Fibroblast of the aortic adventitia (primary cell): ENCODE measurements at regions not wholly inside any gene's neighbourhood (a gene's known extent, or its start where the extent isn't known, plus 50 kb on each side); places are given as distances from the start of the nearest gene placed in this dataset.

Experiments used
- DNase-seq: peaks from one replicate; pipeline ENCODE4 v3.0.0-alpha.2; 2010; ENCODE audit warnings: low read depth
- H3K4me3 ChIP-seq: 2 replicates; pipeline ENCODE4 v1.5.1; 2011; ENCODE audit warnings: low read depth, mild to moderate bottlenecking, control low read depth, low read length, moderate library complexity
- TF ChIP-seq, protein P1 (sequence below): IDR thresholded peaks from 2 replicates; pipeline ENCODE4 v1.5.1; 2011; ENCODE audit warnings: mild to moderate bottlenecking, low read length, control low read depth, inconsistent platforms; ENCODE audit not compliant: insufficient read depth

- no peak overlapping the region for H3K4me3 ChIP-seq
- TF ChIP-seq, protein P1, sequence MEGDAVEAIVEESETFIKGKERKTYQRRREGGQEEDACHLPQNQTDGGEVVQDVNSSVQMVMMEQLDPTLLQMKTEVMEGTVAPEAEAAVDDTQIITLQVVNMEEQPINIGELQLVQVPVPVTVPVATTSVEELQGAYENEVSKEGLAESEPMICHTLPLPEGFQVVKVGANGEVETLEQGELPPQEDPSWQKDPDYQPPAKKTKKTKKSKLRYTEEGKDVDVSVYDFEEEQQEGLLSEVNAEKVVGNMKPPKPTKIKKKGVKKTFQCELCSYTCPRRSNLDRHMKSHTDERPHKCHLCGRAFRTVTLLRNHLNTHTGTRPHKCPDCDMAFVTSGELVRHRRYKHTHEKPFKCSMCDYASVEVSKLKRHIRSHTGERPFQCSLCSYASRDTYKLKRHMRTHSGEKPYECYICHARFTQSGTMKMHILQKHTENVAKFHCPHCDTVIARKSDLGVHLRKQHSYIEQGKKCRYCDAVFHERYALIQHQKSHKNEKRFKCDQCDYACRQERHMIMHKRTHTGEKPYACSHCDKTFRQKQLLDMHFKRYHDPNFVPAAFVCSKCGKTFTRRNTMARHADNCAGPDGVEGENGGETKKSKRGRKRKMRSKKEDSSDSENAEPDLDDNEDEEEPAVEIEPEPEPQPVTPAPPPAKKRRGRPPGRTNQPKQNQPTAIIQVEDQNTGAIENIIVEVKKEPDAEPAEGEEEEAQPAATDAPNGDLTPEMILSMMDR = no peak
- DNase-seq = peak; percentile 56
Measured at GRCh38 chr14:59013672-59014298, 174.7 kb upstream of the DAAM1 start.

GRCh38 chr14:59015482-59015881 lies 173.0 kb upstream of the DAAM1 start:
- H3K4me3 ChIP-seq = no peak overlapping the region
- no peak for DNase-seq
- TF ChIP-seq, protein P1 = no peak

DNA sequence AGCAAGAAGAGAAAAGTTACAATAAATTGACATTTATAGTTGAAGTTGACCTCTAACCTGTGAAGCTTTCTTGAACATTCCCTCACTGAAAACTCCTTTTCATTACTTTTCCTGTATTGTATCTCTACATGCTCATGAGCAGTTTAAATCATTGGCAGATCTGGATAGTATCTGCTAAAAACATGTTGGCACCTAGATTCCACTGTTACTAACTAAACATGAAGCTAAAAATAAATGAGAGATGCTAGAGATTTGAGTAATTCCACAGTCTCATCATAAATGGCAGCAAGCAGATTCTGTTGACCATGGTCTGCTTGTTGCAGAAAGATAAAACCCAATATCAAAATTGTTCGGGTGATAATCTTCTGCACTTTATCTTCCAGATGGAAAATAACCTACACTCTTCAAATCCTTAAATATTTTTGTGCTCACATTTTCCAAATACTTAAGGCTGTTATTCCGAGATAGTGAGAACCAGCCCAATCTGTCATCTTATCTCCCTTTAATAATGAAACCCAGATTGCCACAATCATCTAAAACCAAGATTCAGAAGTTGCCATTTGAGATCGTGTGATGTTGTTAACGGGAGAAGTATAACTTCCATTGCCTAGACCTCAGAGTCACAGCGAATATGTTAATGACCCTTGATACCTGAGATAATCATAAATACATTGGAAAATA lies 171.0 kb upstream of the DAAM1 start:
- peak; percentile 79 for DNase-seq
- TF ChIP-seq, protein P1 = no peak
- no peak overlapping the region for H3K4me3 ChIP-seq

GRCh38 chr14:59018460-59018859 lies 170.0 kb upstream of the DAAM1 start:
- TF ChIP-seq, protein P1 = no peak
- no peak overlapping the region for H3K4me3 ChIP-seq

DNA sequence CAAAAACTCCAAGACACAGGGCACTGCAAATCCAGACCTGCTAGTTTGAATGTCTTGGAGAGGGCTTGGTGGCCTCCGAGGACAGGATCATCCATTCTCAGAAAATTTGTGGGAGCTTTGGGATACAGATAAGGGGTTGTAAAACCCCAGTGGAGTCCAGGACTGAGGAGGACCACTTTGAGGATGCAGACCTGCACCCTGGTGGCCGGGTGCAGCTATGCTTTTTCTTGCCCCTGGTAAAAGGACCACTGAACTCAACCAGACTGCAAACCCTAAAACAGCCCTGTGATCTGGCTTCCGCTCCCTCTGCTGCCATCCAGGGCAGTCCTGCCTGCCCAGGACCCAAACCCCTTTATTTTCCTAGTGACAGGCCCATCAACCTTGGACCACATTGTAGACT lies 169.5 kb upstream of the DAAM1 start:
- TF ChIP-seq, protein P1 = peak; percentile 29
- DNase-seq = no peak
- H3K4me3 ChIP-seq = no peak overlapping the region

More at GRCh38 chr14:59018460-59018859, 170.0 kb upstream of the DAAM1 start:
- no peak for DNase-seq

DNA sequence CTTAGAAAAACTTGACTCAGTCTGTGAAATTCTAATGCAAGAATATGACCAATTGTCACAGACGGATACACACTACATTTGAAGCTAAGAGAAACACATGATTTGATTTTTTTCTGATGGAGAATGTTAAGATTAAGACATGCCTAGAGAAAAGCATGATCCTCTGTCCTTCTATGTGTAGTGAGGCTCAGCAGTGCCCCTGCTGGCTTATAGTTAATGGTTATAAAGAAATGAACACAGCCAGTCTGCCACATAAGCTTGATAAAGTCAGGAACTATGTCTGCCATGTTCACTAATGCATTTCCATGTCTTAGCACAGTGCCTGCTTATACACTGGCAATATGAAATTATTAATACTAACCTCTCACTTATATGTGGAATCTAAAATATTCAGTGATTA lies 168.1 kb upstream of the DAAM1 start:
- DNase-seq = peak; percentile 52
- H3K4me3 ChIP-seq = no peak overlapping the region
- TF ChIP-seq, protein P1 = peak; percentile 54
